ENCODE measurements at regions not wholly inside any gene's neighbourhood (a gene's known extent, or its start where the extent isn't known, plus 50 kb on each side); places are given as distances from the start of the nearest gene placed in this dataset.

GRCh38 chr11:10641912-10642697 lies 51.5 kb downstream of the IRAG1 start:
- H3K9me3 Mint-ChIP-seq = no peaks in the 10 kb centered on the region
- TF ChIP-seq, protein P1, sequence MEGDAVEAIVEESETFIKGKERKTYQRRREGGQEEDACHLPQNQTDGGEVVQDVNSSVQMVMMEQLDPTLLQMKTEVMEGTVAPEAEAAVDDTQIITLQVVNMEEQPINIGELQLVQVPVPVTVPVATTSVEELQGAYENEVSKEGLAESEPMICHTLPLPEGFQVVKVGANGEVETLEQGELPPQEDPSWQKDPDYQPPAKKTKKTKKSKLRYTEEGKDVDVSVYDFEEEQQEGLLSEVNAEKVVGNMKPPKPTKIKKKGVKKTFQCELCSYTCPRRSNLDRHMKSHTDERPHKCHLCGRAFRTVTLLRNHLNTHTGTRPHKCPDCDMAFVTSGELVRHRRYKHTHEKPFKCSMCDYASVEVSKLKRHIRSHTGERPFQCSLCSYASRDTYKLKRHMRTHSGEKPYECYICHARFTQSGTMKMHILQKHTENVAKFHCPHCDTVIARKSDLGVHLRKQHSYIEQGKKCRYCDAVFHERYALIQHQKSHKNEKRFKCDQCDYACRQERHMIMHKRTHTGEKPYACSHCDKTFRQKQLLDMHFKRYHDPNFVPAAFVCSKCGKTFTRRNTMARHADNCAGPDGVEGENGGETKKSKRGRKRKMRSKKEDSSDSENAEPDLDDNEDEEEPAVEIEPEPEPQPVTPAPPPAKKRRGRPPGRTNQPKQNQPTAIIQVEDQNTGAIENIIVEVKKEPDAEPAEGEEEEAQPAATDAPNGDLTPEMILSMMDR (IDR thresholded peaks at IDR 0.05; ENCODE audit: unreplicated experiment in 3 of 3) = no peak
- H3K27ac Mint-ChIP-seq = no peak overlapping the region
- H3K36me3 Mint-ChIP-seq (ENCODE audit: low read depth) = no peaks in the 10 kb centered on the region
- peaks cover 5% of the 10 kb centered on the region for H3K27me3 Mint-ChIP-seq (ENCODE audit: low read depth)
- H3K4me1 Mint-ChIP-seq = peaks cover 45% of the 10 kb centered on the region
- H3K4me3 Mint-ChIP-seq = no peak overlapping the region

- H3K4me1 Mint-ChIP-seq = peaks cover 49% of the 10 kb centered on the region
- peaks cover 5% of the 10 kb centered on the region for H3K27me3 Mint-ChIP-seq (ENCODE audit: low read depth)
- no peaks in the 10 kb centered on the region for H3K9me3 Mint-ChIP-seq
- TF ChIP-seq, protein P1 (IDR thresholded peaks at IDR 0.05; ENCODE audit: unreplicated experiment in 3 of 3) = no peak
- no peaks in the 10 kb centered on the region for H3K36me3 Mint-ChIP-seq (ENCODE audit: low read depth)
- no peak overlapping the region for H3K4me3 Mint-ChIP-seq
- H3K27ac Mint-ChIP-seq = peak overlapping the region in 1 of 3 experiments; percentile 62
Observed at GRCh38 chr11:10641177-10641911, 52.2 kb downstream of the IRAG1 start.

GRCh38 chr11:10640308-10640707 lies 53.2 kb downstream of the IRAG1 start:
- Mint-ChIP-seq H3K27ac (peak overlapping the region in 2 of 3 experiments; percentile 30 to 62), H3K4me3 (no peak overlapping the region), H3K4me1 (peaks cover 43% of the 10 kb centered on the region), H3K9me3 (no peaks in the 10 kb centered on the region), H3K27me3 (ENCODE audit: low read depth) (no peaks in the 10 kb centered on the region), H3K36me3 (ENCODE audit: low read depth) (no peaks in the 10 kb centered on the region)
- TF ChIP-seq, protein P1 (IDR thresholded peaks at IDR 0.05; ENCODE audit: unreplicated experiment in 3 of 3) = no peak

DNA sequence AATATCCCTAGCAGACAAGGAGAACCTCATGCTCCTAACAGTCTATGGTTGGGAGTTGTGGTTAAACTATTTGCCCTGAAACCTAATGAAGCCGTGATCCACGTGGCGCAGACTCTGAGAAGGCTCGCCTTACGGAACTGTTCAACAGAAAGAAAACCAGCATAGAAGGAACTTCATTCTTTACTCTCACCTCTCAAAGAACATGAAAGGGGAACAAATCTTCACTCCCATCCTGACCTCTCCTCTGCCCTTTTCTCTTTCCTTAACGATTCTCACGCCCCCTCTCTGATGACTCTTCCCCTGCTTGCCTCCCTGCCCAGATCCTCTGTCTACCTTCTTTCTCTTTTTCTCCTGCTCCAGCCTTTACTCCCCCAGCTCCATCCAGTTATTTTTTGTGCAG lies 54.2 kb downstream of the IRAG1 start:
- H3K9me3 Mint-ChIP-seq = no peaks in the 10 kb centered on the region
- peak overlapping the region; percentile 14 to 59 (median 20) for H3K27ac Mint-ChIP-seq
- peaks cover 2% of the 10 kb centered on the region for H3K36me3 Mint-ChIP-seq (ENCODE audit: low read depth)
- H3K4me3 Mint-ChIP-seq = no peak overlapping the region
- TF ChIP-seq, protein P1 (IDR thresholded peaks at IDR 0.05; ENCODE audit: unreplicated experiment in 3 of 3) = no peak
- no peaks in the 10 kb centered on the region for H3K27me3 Mint-ChIP-seq (ENCODE audit: low read depth)
- H3K4me1 Mint-ChIP-seq = peaks cover 38% of the 10 kb centered on the region

GRCh38 chr11:10638316-10638925 lies 55.1 kb downstream of the IRAG1 start:
- TF ChIP-seq, protein P1 (IDR thresholded peaks at IDR 0.05; ENCODE audit: unreplicated experiment in 3 of 3) = no peak
- H3K4me1 Mint-ChIP-seq = peaks cover 36% of the 10 kb centered on the region
- H3K4me3 Mint-ChIP-seq = no peak overlapping the region
- no peaks in the 10 kb centered on the region for H3K9me3 Mint-ChIP-seq
- no peaks in the 10 kb centered on the region for H3K27me3 Mint-ChIP-seq (ENCODE audit: low read depth)
- peaks cover 4% of the 10 kb centered on the region for H3K36me3 Mint-ChIP-seq (ENCODE audit: low read depth)
- H3K27ac Mint-ChIP-seq = peak overlapping the region; percentile 39 to 78 (median 54)
